Chondrocyte (in vitro differentiated cells): ENCODE measurements at regions not wholly inside any gene's neighbourhood (a gene's known extent, or its start where the extent isn't known, plus 50 kb on each side); places are given as distances from the start of the nearest gene placed in this dataset.
"Not testable (repeated sequence)": the region's sequence is repeated elsewhere in the genome, so short reads cannot be mapped to it uniquely, and the experiment has no call there.

ENCODE experiments used
- DNase-seq: peaks from one replicate; pipeline ENCODE4 v3.0.0; 2021; ENCODE audit warnings: mixed read lengths, low spot score
- H3K27ac Mint-ChIP-seq: one replicate; pipeline ENCODE4 v1.8.0; 2021; ENCODE audit warnings: mild to moderate bottlenecking, moderate library complexity, mixed read lengths; ENCODE audit not compliant: unreplicated experiment
- H3K27me3 Mint-ChIP-seq: 2 replicates; pipeline ENCODE4 v1.8.0; 2021; ENCODE audit warnings: low read depth, mixed read lengths
- H3K36me3 Mint-ChIP-seq: 2 replicates; pipeline ENCODE4 v1.8.0; 2021; ENCODE audit warnings: low read depth, mixed read lengths
- H3K4me1 Mint-ChIP-seq: 2 replicates; pipeline ENCODE4 v1.8.0; 2021; ENCODE audit warnings: low read depth, mild to moderate bottlenecking, mixed read lengths
- H3K4me3 Mint-ChIP-seq: one replicate; pipeline ENCODE4 v1.8.0; 2021; ENCODE audit warnings: mild to moderate bottlenecking, moderate library complexity, mixed read lengths; ENCODE audit not compliant: unreplicated experiment
- H3K9me3 Mint-ChIP-seq: 2 replicates; pipeline ENCODE4 v1.8.0; 2021; ENCODE audit warnings: low read depth, mixed read lengths
- TF ChIP-seq, protein P1 (sequence below): fragments of 200-600 bp; sonication (generic); IDR thresholded peaks from 2 replicates; pipeline ENCODE4 v1.5.0; 2021; ENCODE audit warnings: antibody characterized with exemption, mild to moderate bottlenecking, moderate library complexity

DNA sequence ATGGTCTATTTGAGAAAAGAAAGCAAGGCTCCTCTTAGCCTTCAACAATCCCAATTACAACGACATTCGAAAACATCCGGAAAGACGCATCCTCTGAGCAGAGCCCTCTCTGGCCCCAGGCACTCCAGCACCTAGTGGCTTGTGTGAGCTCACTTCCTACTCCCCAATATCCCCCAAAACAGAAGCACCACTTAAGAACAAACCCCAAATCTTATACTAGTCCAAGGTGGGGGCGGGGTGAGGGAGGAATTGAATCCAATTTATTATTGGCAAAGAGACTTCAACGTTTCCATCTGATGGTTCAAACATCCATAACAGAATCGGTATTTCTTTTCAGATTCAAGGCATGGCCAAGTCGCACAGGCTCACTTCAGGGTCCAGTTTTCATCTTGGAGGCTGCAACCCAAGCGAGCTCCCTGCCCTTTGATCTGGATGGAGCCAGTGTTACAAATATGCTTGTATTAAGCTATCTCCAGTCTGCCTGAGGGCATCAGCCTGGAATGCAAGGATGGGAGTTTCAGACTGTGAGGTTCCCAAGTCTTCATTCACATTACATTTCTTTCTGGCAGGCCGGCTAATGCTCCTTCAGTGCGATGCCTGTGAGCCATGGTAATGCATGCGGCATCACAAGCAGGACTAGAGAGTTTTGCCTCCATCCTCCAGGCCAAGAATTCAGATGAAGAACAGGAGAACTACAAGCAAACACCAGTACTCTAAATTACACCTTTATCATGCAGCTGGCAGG, 132.5 kb upstream of the FOXN3 start:
- Mint-ChIP-seq H3K4me1 (peaks cover 28% of the 10 kb centered on the region), H3K27me3 (no peaks in the 10 kb centered on the region), H3K27ac (peak overlapping the region; percentile 73), H3K36me3 (peaks cover 5% of the 10 kb centered on the region), H3K9me3 (no peaks in the 10 kb centered on the region), H3K4me3 (no peak overlapping the region)
- no peak for DNase-seq
- TF ChIP-seq, protein P1, sequence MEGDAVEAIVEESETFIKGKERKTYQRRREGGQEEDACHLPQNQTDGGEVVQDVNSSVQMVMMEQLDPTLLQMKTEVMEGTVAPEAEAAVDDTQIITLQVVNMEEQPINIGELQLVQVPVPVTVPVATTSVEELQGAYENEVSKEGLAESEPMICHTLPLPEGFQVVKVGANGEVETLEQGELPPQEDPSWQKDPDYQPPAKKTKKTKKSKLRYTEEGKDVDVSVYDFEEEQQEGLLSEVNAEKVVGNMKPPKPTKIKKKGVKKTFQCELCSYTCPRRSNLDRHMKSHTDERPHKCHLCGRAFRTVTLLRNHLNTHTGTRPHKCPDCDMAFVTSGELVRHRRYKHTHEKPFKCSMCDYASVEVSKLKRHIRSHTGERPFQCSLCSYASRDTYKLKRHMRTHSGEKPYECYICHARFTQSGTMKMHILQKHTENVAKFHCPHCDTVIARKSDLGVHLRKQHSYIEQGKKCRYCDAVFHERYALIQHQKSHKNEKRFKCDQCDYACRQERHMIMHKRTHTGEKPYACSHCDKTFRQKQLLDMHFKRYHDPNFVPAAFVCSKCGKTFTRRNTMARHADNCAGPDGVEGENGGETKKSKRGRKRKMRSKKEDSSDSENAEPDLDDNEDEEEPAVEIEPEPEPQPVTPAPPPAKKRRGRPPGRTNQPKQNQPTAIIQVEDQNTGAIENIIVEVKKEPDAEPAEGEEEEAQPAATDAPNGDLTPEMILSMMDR = no peak

DNA sequence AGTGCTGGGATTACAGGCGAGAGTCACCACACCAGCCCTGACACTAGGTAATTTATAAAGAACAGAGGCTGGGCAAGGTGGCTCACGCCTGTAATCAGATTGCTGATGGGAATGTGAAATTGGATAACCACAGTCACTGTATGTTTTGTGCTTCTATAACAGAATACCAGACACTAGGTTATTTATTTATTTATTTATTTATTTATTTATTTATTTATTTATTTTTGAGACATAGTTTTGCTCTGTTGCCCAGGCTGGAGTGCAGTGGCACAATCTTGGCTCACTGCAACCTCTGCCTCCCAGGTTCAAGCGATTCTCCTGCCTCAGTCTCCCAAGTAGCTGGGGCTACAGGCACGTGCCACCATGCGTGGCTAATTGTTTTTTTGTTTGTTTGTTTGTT, 130.0 kb upstream of the FOXN3 start:
- not testable (repeated sequence) for H3K4me3 Mint-ChIP-seq, H3K36me3 Mint-ChIP-seq, H3K27me3 Mint-ChIP-seq, H3K9me3 Mint-ChIP-seq, H3K27ac Mint-ChIP-seq, DNase-seq
- H3K4me1 Mint-ChIP-seq = peaks cover 40% of the 10 kb centered on the region

DNA sequence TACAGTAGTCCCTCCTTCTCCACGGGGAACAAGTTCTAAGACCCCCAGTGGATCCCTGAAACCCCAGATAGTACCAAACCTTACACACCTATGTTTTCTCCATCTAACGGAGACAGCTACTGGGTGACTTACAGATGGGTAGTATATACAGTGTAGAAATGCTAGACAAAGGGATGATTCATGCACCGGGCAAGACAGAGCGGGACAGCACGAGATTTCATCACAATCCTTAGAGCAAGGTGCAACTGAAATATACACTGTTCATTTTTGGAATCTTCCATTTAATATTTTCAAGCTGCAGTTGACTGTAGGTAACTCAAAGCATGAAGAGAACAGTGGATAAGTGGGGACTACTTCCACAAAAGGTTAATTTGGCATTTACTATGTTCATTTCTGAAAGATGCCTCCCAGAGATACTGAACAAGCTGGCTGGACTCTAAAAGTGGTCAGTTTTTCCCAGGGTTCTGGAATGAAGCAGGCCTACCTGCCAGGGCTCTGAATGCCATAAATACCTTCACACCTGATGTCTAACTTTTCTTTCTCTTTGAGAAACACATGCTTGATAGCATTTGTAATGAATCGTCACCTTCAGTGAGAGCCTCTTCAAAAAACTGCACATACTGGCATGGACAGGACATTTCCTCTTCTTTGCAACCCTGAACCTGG, 127.7 kb upstream of the FOXN3 start:
- Mint-ChIP-seq H3K27ac (no peak overlapping the region), H3K4me1 (peaks cover 40% of the 10 kb centered on the region)

DNA sequence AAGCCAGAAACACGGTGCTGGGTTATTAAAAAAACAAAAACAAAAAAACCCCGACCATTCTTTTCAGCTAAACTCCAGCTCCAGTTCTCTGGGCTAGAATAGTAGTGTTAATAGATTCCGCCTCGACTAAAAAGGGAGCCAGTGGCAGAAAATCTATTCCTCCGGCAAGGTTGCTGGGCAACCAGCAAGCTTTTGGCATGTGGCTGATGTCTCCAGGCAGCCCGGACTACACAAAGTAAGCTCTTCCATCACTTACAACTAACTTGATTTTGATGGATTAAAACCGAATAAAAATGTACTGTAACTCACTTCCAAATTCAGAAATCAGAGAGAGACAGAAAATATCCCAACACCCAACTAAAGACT, 126.4 kb upstream of the FOXN3 start:
- H3K36me3 Mint-ChIP-seq = peaks cover 5% of the 10 kb centered on the region
- no peak overlapping the region for H3K4me3 Mint-ChIP-seq
- peak overlapping the region; percentile 36 for H3K27ac Mint-ChIP-seq
- DNase-seq = no peak
- no peaks in the 10 kb centered on the region for H3K9me3 Mint-ChIP-seq
- peaks cover 40% of the 10 kb centered on the region for H3K4me1 Mint-ChIP-seq
- H3K27me3 Mint-ChIP-seq = no peaks in the 10 kb centered on the region
- TF ChIP-seq, protein P1 = no peak

More for the DNA sequence above, 127.7 kb upstream of the FOXN3 start:
- H3K9me3 Mint-ChIP-seq = no peaks in the 10 kb centered on the region
- H3K36me3 Mint-ChIP-seq = peaks cover 5% of the 10 kb centered on the region
- TF ChIP-seq, protein P1 = no peak
- no peak for DNase-seq
- no peaks in the 10 kb centered on the region for H3K27me3 Mint-ChIP-seq
- no peak overlapping the region for H3K4me3 Mint-ChIP-seq

DNA sequence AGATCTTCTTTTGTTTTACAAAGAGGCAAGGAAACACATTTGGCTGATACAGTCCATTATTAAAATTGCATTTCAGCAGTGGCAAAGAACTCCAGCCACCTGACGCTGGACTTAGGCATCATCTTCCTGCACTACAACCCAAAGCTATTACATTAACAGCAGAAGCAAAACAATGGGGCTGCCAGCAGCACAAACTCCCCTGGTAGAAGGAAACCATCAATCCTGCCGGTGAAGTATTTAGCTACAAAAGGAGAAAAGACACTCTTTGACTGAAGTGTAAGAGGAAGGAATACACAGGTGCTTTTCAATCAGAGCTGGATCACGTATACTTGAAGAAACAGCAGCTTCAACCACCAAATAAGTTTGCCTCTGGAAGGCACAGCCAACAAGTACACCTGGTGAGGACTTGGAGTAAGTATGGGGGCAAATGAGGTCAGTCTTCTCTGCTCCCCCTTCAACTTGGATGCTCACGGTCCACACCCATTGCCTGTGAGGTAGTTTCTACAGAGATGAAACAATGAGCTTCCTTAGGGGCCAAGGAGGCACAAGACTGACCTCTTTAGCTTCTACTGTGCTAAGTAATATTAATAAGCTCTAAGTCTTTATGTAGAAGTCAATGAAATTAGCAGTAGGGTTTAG, 125.9 kb upstream of the FOXN3 start:
- Mint-ChIP-seq H3K36me3 (peaks cover 2% of the 10 kb centered on the region), H3K4me3 (no peak overlapping the region), H3K9me3 (no peaks in the 10 kb centered on the region), H3K27me3 (no peaks in the 10 kb centered on the region), H3K4me1 (peaks cover 40% of the 10 kb centered on the region), H3K27ac (no peak overlapping the region)
- TF ChIP-seq, protein P1 = no peak
- DNase-seq = no peak
